B cell (primary cell): ENCODE measurements at regions not wholly inside any gene's neighbourhood (a gene's known extent, or its start where the extent isn't known, plus 50 kb on each side); places are given as distances from the start of the nearest gene placed in this dataset.
"Not testable (repeated sequence)": the region's sequence is repeated elsewhere in the genome, so short reads cannot be mapped to it uniquely, and the experiment has no call there.

Source experiments
- CTCF ChIP-seq: fragments of 200-600 bp; IDR thresholded peaks from one replicate; pipeline ENCODE4 v1.8.0; 2022; ENCODE audit warnings: antibody characterized with exemption, mild to moderate bottlenecking
- EZH2 ChIP-seq: IDR thresholded peaks from 2 replicates; pipeline ENCODE4 v1.6.1; 2012; ENCODE audit warnings: borderline replicate concordance, low read depth, mild to moderate bottlenecking, moderate library complexity, low read length; ENCODE audit not compliant: insufficient read depth, poor library complexity, severe bottlenecking

DNA sequence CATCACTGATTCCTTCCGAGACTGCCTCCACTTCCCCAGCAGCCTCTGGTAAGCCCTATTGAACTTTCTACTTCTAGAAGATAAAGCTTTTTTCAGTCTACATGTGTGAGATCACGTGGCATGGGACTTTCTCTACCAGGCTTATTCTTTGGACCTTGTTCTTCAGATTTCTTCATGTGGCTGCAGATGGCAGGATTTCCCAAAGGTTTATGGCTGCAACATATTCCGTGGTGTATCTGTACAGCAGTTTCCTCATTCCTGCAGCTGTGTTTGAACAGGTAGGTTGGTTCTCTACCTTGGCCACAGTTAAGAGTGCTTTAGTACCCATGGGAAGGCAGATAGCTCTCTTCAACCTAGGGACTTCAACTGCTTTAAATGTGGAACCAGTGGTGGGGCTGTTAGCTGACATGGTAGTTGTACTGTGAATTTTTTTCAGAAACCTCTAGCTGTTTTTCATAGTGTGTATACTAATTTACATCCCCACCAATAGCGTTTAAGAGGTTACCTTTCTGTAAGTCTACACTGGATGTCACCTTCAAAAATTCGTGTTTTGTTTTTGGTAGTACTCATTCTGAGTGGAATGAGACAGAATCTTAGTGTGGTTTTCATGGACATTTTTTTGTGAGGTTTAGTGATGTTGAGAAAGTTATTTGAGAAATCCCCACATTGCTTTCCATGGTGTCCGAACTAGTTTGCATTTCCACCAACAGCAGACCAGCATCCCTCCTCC lies 158.6 kb downstream of the CCDC74A start:
- TF ChIP-seq CTCF, EZH2: not testable (repeated sequence)
